IPS-18a (cell line): ENCODE measurements at regions not wholly inside any gene's neighbourhood (a gene's known extent, or its start where the extent isn't known, plus 50 kb on each side); places are given as distances from the start of the nearest gene placed in this dataset.
"Not testable (repeated sequence)": the region's sequence is repeated elsewhere in the genome, so short reads cannot be mapped to it uniquely, and the experiment has no call there.

ENCODE experiments used
- H3K27ac ChIP-seq: one replicate; pipeline ENCODE4 v1.5.1; 2013; ENCODE audit warnings: low read length
- H3K27me3 ChIP-seq: one replicate; pipeline ENCODE4 v1.6.1; 2013; ENCODE audit warnings: mild to moderate bottlenecking, low read length; ENCODE audit not compliant: control insufficient read depth, insufficient read depth
- H3K36me3 ChIP-seq: one replicate; pipeline ENCODE4 v1.6.1; 2013; ENCODE audit warnings: low read depth, low read length; ENCODE audit not compliant: control insufficient read depth
- H3K4me1 ChIP-seq: one replicate; pipeline ENCODE4 v1.6.1; 2013; ENCODE audit warnings: low read depth, low read length; ENCODE audit not compliant: control insufficient read depth
- H3K4me3 ChIP-seq: one replicate; pipeline ENCODE4 v1.5.1; 2013; ENCODE audit warnings: low read length
- H3K9ac ChIP-seq: one replicate; pipeline ENCODE4 v1.6.1; 2013; ENCODE audit warnings: mild to moderate bottlenecking, low read length, moderate library complexity
- H3K9me3 ChIP-seq: one replicate; pipeline ENCODE4 v1.6.1; 2013; ENCODE audit warnings: low read depth, low read length; ENCODE audit not compliant: control insufficient read depth

- Histone ChIP-seq H3K4me1 (no peaks in the 10 kb centered on the region), H3K9ac (no peak overlapping the region), H3K4me3 (no peak overlapping the region), H3K27ac (no peak overlapping the region), H3K27me3 (no peaks in the 10 kb centered on the region), H3K36me3 (no peaks in the 10 kb centered on the region), H3K9me3 (no peaks in the 10 kb centered on the region)
Observed at GRCh38 chr12:68984796-68985573, 52.0 kb upstream of the CPM start.

GRCh38 chr12:68997526-68997925 is 64.6 kb upstream of the CPM start:
- H3K9ac ChIP-seq, H3K36me3 ChIP-seq, H3K9me3 ChIP-seq, H3K27ac ChIP-seq, H3K27me3 ChIP-seq, H3K4me1 ChIP-seq, H3K4me3 ChIP-seq: not testable (repeated sequence)

GRCh38 chr12:68998041-68998440 is 65.1 kb upstream of the CPM start:
- Histone ChIP-seq H3K4me3 (no peak overlapping the region), H3K27me3 (no peaks in the 10 kb centered on the region), H3K9ac (no peak overlapping the region), H3K9me3 (no peaks in the 10 kb centered on the region), H3K36me3 (no peaks in the 10 kb centered on the region), H3K27ac (no peak overlapping the region), H3K4me1 (no peaks in the 10 kb centered on the region)

GRCh38 chr12:69000074-69000473 is 67.1 kb upstream of the CPM start:
- Histone ChIP-seq H3K27ac (no peak overlapping the region), H3K27me3 (no peaks in the 10 kb centered on the region), H3K9me3 (no peaks in the 10 kb centered on the region), H3K4me3 (no peak overlapping the region), H3K36me3 (no peaks in the 10 kb centered on the region), H3K9ac (no peak overlapping the region), H3K4me1 (no peaks in the 10 kb centered on the region)

- no peaks in the 10 kb centered on the region for H3K4me1 ChIP-seq
- no peak overlapping the region for H3K4me3 ChIP-seq
- no peaks in the 10 kb centered on the region for H3K9me3 ChIP-seq
- H3K36me3 ChIP-seq, result no peaks in the 10 kb centered on the region
- no peak overlapping the region for H3K9ac ChIP-seq
- H3K27ac ChIP-seq, result no peak overlapping the region
- no peaks in the 10 kb centered on the region for H3K27me3 ChIP-seq
Observed at GRCh38 chr12:69000540-69001243, 67.7 kb upstream of the CPM start.

- H3K9ac ChIP-seq, result no peak overlapping the region
- H3K9me3 ChIP-seq, result no peaks in the 10 kb centered on the region
- peaks cover 5% of the 10 kb centered on the region for H3K4me1 ChIP-seq
- H3K27me3 ChIP-seq, result peaks cover 4% of the 10 kb centered on the region
- no peak overlapping the region for H3K4me3 ChIP-seq
- no peak overlapping the region for H3K27ac ChIP-seq
- H3K36me3 ChIP-seq, result no peaks in the 10 kb centered on the region
Observed at GRCh38 chr12:69001251-69001650, 68.3 kb upstream of the CPM start.

- H3K36me3 ChIP-seq, result no peaks in the 10 kb centered on the region
- no peak overlapping the region for H3K4me3 ChIP-seq
- H3K4me1 ChIP-seq, result peaks cover 22% of the 10 kb centered on the region
- H3K27me3 ChIP-seq, result peaks cover 4% of the 10 kb centered on the region
- no peaks in the 10 kb centered on the region for H3K9me3 ChIP-seq
- H3K27ac ChIP-seq, result no peak overlapping the region
- H3K9ac ChIP-seq, result no peak overlapping the region
Observed at GRCh38 chr12:69002969-69003368, 70.0 kb upstream of the CPM start.

GRCh38 chr12:69003991-69004390 is 71.0 kb upstream of the CPM start:
- no peak overlapping the region for H3K27ac ChIP-seq
- no peaks in the 10 kb centered on the region for H3K36me3 ChIP-seq

GRCh38 chr12:69007101-69007854 is 74.3 kb upstream of the CPM start:
- Histone ChIP-seq H3K9me3 (no peaks in the 10 kb centered on the region), H3K9ac (peak overlapping the region; percentile 16), H3K36me3 (no peaks in the 10 kb centered on the region), H3K4me1 (peaks cover 30% of the 10 kb centered on the region), H3K4me3 (peak overlapping the region; percentile 37), H3K27ac (peak overlapping the region; percentile 11), H3K27me3 (peaks cover 4% of the 10 kb centered on the region)

More at GRCh38 chr12:69003991-69004390, 71.0 kb upstream of the CPM start:
- H3K4me1 ChIP-seq, result peaks cover 30% of the 10 kb centered on the region
- peaks cover 4% of the 10 kb centered on the region for H3K27me3 ChIP-seq
- H3K4me3 ChIP-seq, result no peak overlapping the region
- H3K9ac ChIP-seq, result no peak overlapping the region
- no peaks in the 10 kb centered on the region for H3K9me3 ChIP-seq

- Histone ChIP-seq H3K36me3 (no peaks in the 10 kb centered on the region), H3K9me3 (no peaks in the 10 kb centered on the region), H3K27me3 (peaks cover 4% of the 10 kb centered on the region), H3K9ac (no peak overlapping the region), H3K4me3 (peak overlapping the region; percentile 37), H3K27ac (peak overlapping the region; percentile 11), H3K4me1 (peaks cover 30% of the 10 kb centered on the region)
Observed at GRCh38 chr12:69007855-69008351, 74.9 kb upstream of the CPM start.

GRCh38 chr12:69008520-69008919 is 75.5 kb upstream of the CPM start:
- H3K9ac ChIP-seq, result no peak overlapping the region
- peaks cover 4% of the 10 kb centered on the region for H3K27me3 ChIP-seq
- H3K4me3 ChIP-seq, result peak overlapping the region; percentile 37
- no peak overlapping the region for H3K27ac ChIP-seq
- peaks cover 30% of the 10 kb centered on the region for H3K4me1 ChIP-seq
- H3K36me3 ChIP-seq, result no peaks in the 10 kb centered on the region
- no peaks in the 10 kb centered on the region for H3K9me3 ChIP-seq
